ENCODE measurements at regions not wholly inside any gene's neighbourhood (a gene's known extent, or its start where the extent isn't known, plus 50 kb on each side); places are given as distances from the start of the nearest gene placed in this dataset.

- no peak for TF ChIP-seq CTCF (IDR thresholded peaks at IDR 0.05; ENCODE audit: insufficient read depth, low read length)
- H3K4me3 ChIP-seq (ENCODE audit: low read depth, low read length) = no peak overlapping the region
- DNase-seq (ENCODE audit: low read depth) = no peak
Measured at GRCh38 chr4:44019721-44020120, 428.9 kb downstream of the KCTD8 start.

GRCh38 chr4:44025376-44026020, 423.1 kb downstream of the KCTD8 start:
- H3K4me3 ChIP-seq (ENCODE audit: low read depth, low read length) = no peak overlapping the region
- no peak for DNase-seq (ENCODE audit: low read depth)
- no peak for TF ChIP-seq CTCF (IDR thresholded peaks at IDR 0.05; ENCODE audit: insufficient read depth, low read length)

GRCh38 chr4:44038811-44039210, 409.8 kb downstream of the KCTD8 start:
- TF ChIP-seq CTCF (IDR thresholded peaks at IDR 0.05; ENCODE audit: insufficient read depth, low read length) = no peak
- no peak overlapping the region for H3K4me3 ChIP-seq (ENCODE audit: low read depth, low read length)
- no peak for DNase-seq (ENCODE audit: low read depth)

GRCh38 chr4:44046491-44046890, 402.1 kb downstream of the KCTD8 start:
- no peak for DNase-seq (ENCODE audit: low read depth)
- TF ChIP-seq CTCF (IDR thresholded peaks at IDR 0.05; ENCODE audit: insufficient read depth, low read length) = no peak
- H3K4me3 ChIP-seq (ENCODE audit: low read depth, low read length) = no peak overlapping the region

GRCh38 chr4:44056721-44057151, 391.9 kb downstream of the KCTD8 start:
- no peak for DNase-seq (ENCODE audit: low read depth)
- no peak overlapping the region for H3K4me3 ChIP-seq (ENCODE audit: low read depth, low read length)
- no peak for TF ChIP-seq CTCF (IDR thresholded peaks at IDR 0.05; ENCODE audit: insufficient read depth, low read length)

- DNase-seq (ENCODE audit: low read depth) = no peak
- TF ChIP-seq CTCF (IDR thresholded peaks at IDR 0.05; ENCODE audit: insufficient read depth, low read length) = no peak
- H3K4me3 ChIP-seq (ENCODE audit: low read depth, low read length) = no peak overlapping the region
Measured at GRCh38 chr4:44070843-44071242, 377.8 kb downstream of the KCTD8 start.
